Large intestine (tissue), 3 donors: ENCODE measurements at regions not wholly inside any gene's neighbourhood (a gene's known extent, or its start where the extent isn't known, plus 50 kb on each side); places are given as distances from the start of the nearest gene placed in this dataset.
A peak's percentile ranks its signal among the peaks of the same experiment; 100 is the strongest.

Source experiments
- DNase-seq, 2 donors: peaks; one replicate each; pipeline versions ENCODE4 v3.0.0 to v3.0.0-alpha.2; 2013
- H3K27ac ChIP-seq: one replicate; pipeline ENCODE4 v1.5.1; 2013; ENCODE audit warnings: low read length
- H3K27me3 ChIP-seq: 2 replicates; pipeline ENCODE4 v1.6.1; 2013; ENCODE audit warnings: low read length; ENCODE audit not compliant: control insufficient read depth, insufficient read depth
- H3K36me3 ChIP-seq: 2 replicates; pipeline ENCODE4 v1.6.1; 2013; ENCODE audit warnings: low read length; ENCODE audit not compliant: control insufficient read depth, insufficient read depth
- H3K4me1 ChIP-seq: one replicate; pipeline ENCODE4 v1.6.1; 2013; ENCODE audit warnings: low read length; ENCODE audit not compliant: control insufficient read depth, insufficient read depth
- H3K4me3 ChIP-seq: one replicate; pipeline ENCODE4 v1.5.1; 2013; ENCODE audit warnings: low read length
- H3K9me3 ChIP-seq: one replicate; pipeline ENCODE4 v1.6.1; 2013; ENCODE audit warnings: mild to moderate bottlenecking, low read depth, low read length, moderate library complexity; ENCODE audit not compliant: control insufficient read depth
- WGBS: methylation state at CpG from one replicate; pipeline ENCODE4 v1.1.5; 2013; ENCODE audit warnings: low lambda C conversion rate; ENCODE audit not compliant: insufficient coverage; 5-methylcytosine and 5-hydroxymethylcytosine counted together

- no peak for DNase-seq
- H3K4me3 ChIP-seq = no peak overlapping the region
- WGBS = 100% methylated on average over 1 of the region's 3 CpGs
Observed at GRCh38 chr2:122152571-122152970, 397.1 kb downstream of the TSN start.

GRCh38 chr2:122156176-122156890 lies 400.9 kb downstream of the TSN start:
- WGBS = no CpG with 5 or more reads among the region's 6 CpGs
- H3K4me3 ChIP-seq = no peak overlapping the region
- H3K27me3 ChIP-seq = no peaks in the 10 kb centered on the region
- DNase-seq = no peak
- H3K36me3 ChIP-seq = no peaks in the 10 kb centered on the region
- H3K4me1 ChIP-seq = no peaks in the 10 kb centered on the region
- no peaks in the 10 kb centered on the region for H3K9me3 ChIP-seq
- H3K27ac ChIP-seq = no peak overlapping the region

More at GRCh38 chr2:122152571-122152970, 397.1 kb downstream of the TSN start:
- Histone ChIP-seq H3K27me3 (no peaks in the 10 kb centered on the region), H3K4me1 (no peaks in the 10 kb centered on the region), H3K27ac (no peak overlapping the region), H3K36me3 (no peaks in the 10 kb centered on the region), H3K9me3 (no peaks in the 10 kb centered on the region)

- no peaks in the 10 kb centered on the region for H3K27me3 ChIP-seq
- no peaks in the 10 kb centered on the region for H3K36me3 ChIP-seq
- H3K4me3 ChIP-seq = no peak overlapping the region
- H3K27ac ChIP-seq = no peak overlapping the region
- no peaks in the 10 kb centered on the region for H3K9me3 ChIP-seq
- no peaks in the 10 kb centered on the region for H3K4me1 ChIP-seq
- peak; percentile 50 to 69 for DNase-seq
- 20% methylated on average over 1 of the region's 10 CpGs for WGBS
Observed at GRCh38 chr2:122157158-122157557, 401.7 kb downstream of the TSN start.

GRCh38 chr2:122163617-122164016 lies 408.2 kb downstream of the TSN start:
- H3K27ac ChIP-seq = no peak overlapping the region
- no CpG with 5 or more reads among the region's 1 CpG for WGBS
- no peak overlapping the region for H3K4me3 ChIP-seq
- DNase-seq = no peak
- no peaks in the 10 kb centered on the region for H3K36me3 ChIP-seq
- H3K9me3 ChIP-seq = no peaks in the 10 kb centered on the region
- H3K27me3 ChIP-seq = no peaks in the 10 kb centered on the region
- H3K4me1 ChIP-seq = no peaks in the 10 kb centered on the region

GRCh38 chr2:122164964-122165363 lies 409.5 kb downstream of the TSN start:
- 100% methylated on average over 1 of the region's 8 CpGs for WGBS
- no peaks in the 10 kb centered on the region for H3K27me3 ChIP-seq
- no peak for DNase-seq

GRCh38 chr2:122166820-122167219 lies 411.4 kb downstream of the TSN start:
- Histone ChIP-seq H3K4me3 (no peak overlapping the region), H3K27me3 (no peaks in the 10 kb centered on the region)
- WGBS = no CpG with 5 or more reads among the region's 5 CpGs

More at GRCh38 chr2:122164964-122165363, 409.5 kb downstream of the TSN start:
- Histone ChIP-seq H3K4me3 (no peak overlapping the region), H3K4me1 (no peaks in the 10 kb centered on the region), H3K9me3 (no peaks in the 10 kb centered on the region), H3K36me3 (no peaks in the 10 kb centered on the region), H3K27ac (no peak overlapping the region)

GRCh38 chr2:122167515-122167914 lies 412.1 kb downstream of the TSN start:
- H3K27ac ChIP-seq = no peak overlapping the region
- 96% methylated on average over 5 of the region's 8 CpGs for WGBS
- no peaks in the 10 kb centered on the region for H3K4me1 ChIP-seq
- DNase-seq = no peak
- H3K9me3 ChIP-seq = no peaks in the 10 kb centered on the region
- H3K4me3 ChIP-seq = no peak overlapping the region
- H3K27me3 ChIP-seq = no peaks in the 10 kb centered on the region
- H3K36me3 ChIP-seq = no peaks in the 10 kb centered on the region

More at GRCh38 chr2:122166820-122167219, 411.4 kb downstream of the TSN start:
- no peaks in the 10 kb centered on the region for H3K9me3 ChIP-seq
- H3K36me3 ChIP-seq = no peaks in the 10 kb centered on the region
- no peak for DNase-seq
- H3K27ac ChIP-seq = no peak overlapping the region
- no peaks in the 10 kb centered on the region for H3K4me1 ChIP-seq

GRCh38 chr2:122168799-122169198 lies 413.3 kb downstream of the TSN start:
- no CpG with 5 or more reads among the region's 3 CpGs for WGBS
- Histone ChIP-seq H3K4me1 (no peaks in the 10 kb centered on the region), H3K4me3 (no peak overlapping the region), H3K9me3 (no peaks in the 10 kb centered on the region), H3K27me3 (no peaks in the 10 kb centered on the region), H3K27ac (no peak overlapping the region), H3K36me3 (no peaks in the 10 kb centered on the region)
- no peak for DNase-seq

GRCh38 chr2:122172812-122173211 lies 417.4 kb downstream of the TSN start:
- Histone ChIP-seq H3K9me3 (no peaks in the 10 kb centered on the region), H3K4me1 (no peaks in the 10 kb centered on the region), H3K27me3 (no peaks in the 10 kb centered on the region), H3K27ac (no peak overlapping the region), H3K36me3 (no peaks in the 10 kb centered on the region), H3K4me3 (no peak overlapping the region)
- WGBS = no CpG with 5 or more reads among the region's 2 CpGs
- no peak for DNase-seq

- no peak overlapping the region for H3K27ac ChIP-seq
- H3K36me3 ChIP-seq = no peaks in the 10 kb centered on the region
- H3K9me3 ChIP-seq = no peaks in the 10 kb centered on the region
- H3K4me1 ChIP-seq = no peaks in the 10 kb centered on the region
- H3K4me3 ChIP-seq = no peak overlapping the region
- no peak for DNase-seq
- WGBS = 67% methylated on average over 3 of the region's 6 CpGs
- H3K27me3 ChIP-seq = no peaks in the 10 kb centered on the region
Observed at GRCh38 chr2:122174061-122174460, 418.6 kb downstream of the TSN start.
